ENCODE measurements at regions not wholly inside any gene's neighbourhood (a gene's known extent, or its start where the extent isn't known, plus 50 kb on each side); places are given as distances from the start of the nearest gene placed in this dataset.
"Not testable (repeated sequence)": the region's sequence is repeated elsewhere in the genome, so short reads cannot be mapped to it uniquely, and the experiment has no call there.

GRCh38 chr3:36032180-36033047 is 347.9 kb upstream of the STAC start:
- ATAC-seq (no peak), DNase-seq (ENCODE audit: missing footprints) (no peak)
- intact Hi-C loops (cut with DNase I) = no loop called here

- DNase-seq (ENCODE audit: missing footprints) = no peak
- no peak for ATAC-seq
- intact Hi-C loops (cut with DNase I) = no loop called here
Observed at GRCh38 chr3:36058404-36059030, 321.8 kb upstream of the STAC start.

- ATAC-seq = no peak
- no peak for DNase-seq (ENCODE audit: missing footprints)
- intact Hi-C loops (cut with DNase I) = no loop called here
Observed at GRCh38 chr3:36060950-36061349, 319.4 kb upstream of the STAC start.

GRCh38 chr3:36063992-36064391 is 316.3 kb upstream of the STAC start:
- ATAC-seq (no peak), DNase-seq (ENCODE audit: missing footprints) (no peak)
- intact Hi-C loops (cut with DNase I) = no loop called here

- ATAC-seq = no peak
- intact Hi-C loops (cut with DNase I) = no loop called here
- DNase-seq (ENCODE audit: missing footprints) = no peak
Observed at GRCh38 chr3:36065321-36065720, 315.0 kb upstream of the STAC start.

- ATAC-seq (no peak), DNase-seq (ENCODE audit: missing footprints) (no peak)
- intact Hi-C loops (cut with DNase I) = no loop called here
Observed at GRCh38 chr3:36075491-36075890, 304.8 kb upstream of the STAC start.

GRCh38 chr3:36077320-36077719 is 303.0 kb upstream of the STAC start:
- no peak for DNase-seq (ENCODE audit: missing footprints)
- intact Hi-C loops (cut with DNase I) = no loop called here

GRCh38 chr3:36082958-36083357 is 297.3 kb upstream of the STAC start:
- intact Hi-C loops (cut with DNase I); ATAC-seq: not testable (repeated sequence)

More at GRCh38 chr3:36077320-36077719, 303.0 kb upstream of the STAC start:
- ATAC-seq = no peak

GRCh38 chr3:36095238-36095637 is 285.1 kb upstream of the STAC start:
- ATAC-seq (no peak), DNase-seq (ENCODE audit: missing footprints) (no peak)
- intact Hi-C loops (cut with DNase I) = no loop called here

More at GRCh38 chr3:36082958-36083357, 297.3 kb upstream of the STAC start:
- DNase-seq (ENCODE audit: missing footprints) = not testable (repeated sequence)

GRCh38 chr3:36097209-36097608 is 283.1 kb upstream of the STAC start:
- DNase-seq (ENCODE audit: missing footprints) (no peak), ATAC-seq (no peak)
- intact Hi-C loops (cut with DNase I) = no loop called here

- DNase-seq (ENCODE audit: missing footprints) = no peak
- ATAC-seq = no peak
- intact Hi-C loops (cut with DNase I) = no loop called here
Observed at GRCh38 chr3:36114353-36114752, 266.0 kb upstream of the STAC start.

- ATAC-seq (no peak), DNase-seq (ENCODE audit: missing footprints) (no peak)
- intact Hi-C loops (cut with DNase I) = no loop called here
Observed at GRCh38 chr3:36124118-36124796, 256.0 kb upstream of the STAC start.

- ATAC-seq (no peak), DNase-seq (ENCODE audit: missing footprints) (no peak)
- intact Hi-C loops (cut with DNase I) = no loop called here
Observed at GRCh38 chr3:36132214-36132613, 248.1 kb upstream of the STAC start.

- ATAC-seq = no peak
- intact Hi-C loops (cut with DNase I) = no loop called here
- DNase-seq (ENCODE audit: missing footprints) = no peak
Observed at GRCh38 chr3:36135863-36136262, 244.4 kb upstream of the STAC start.

- intact Hi-C loops (cut with DNase I) = no loop called here
- no peak for DNase-seq (ENCODE audit: missing footprints)
- no peak for ATAC-seq
Observed at GRCh38 chr3:36142746-36143145, 237.6 kb upstream of the STAC start.

- ATAC-seq (no peak), DNase-seq (ENCODE audit: missing footprints) (no peak)
- intact Hi-C loops (cut with DNase I) = no loop called here
Observed at GRCh38 chr3:36146404-36146803, 233.9 kb upstream of the STAC start.

GRCh38 chr3:36147934-36148558 is 232.3 kb upstream of the STAC start:
- no peak for ATAC-seq
- DNase-seq (ENCODE audit: missing footprints) = no peak
- intact Hi-C loops (cut with DNase I) = no loop called here

- intact Hi-C loops (cut with DNase I) = no loop called here
- DNase-seq (ENCODE audit: missing footprints) = no peak
- no peak for ATAC-seq
Observed at GRCh38 chr3:36149447-36149865, 230.8 kb upstream of the STAC start.

GRCh38 chr3:36155515-36155914 is 224.8 kb upstream of the STAC start:
- DNase-seq (ENCODE audit: missing footprints) = no peak
- no peak for ATAC-seq
- intact Hi-C loops (cut with DNase I) = no loop called here
